PC-3 (cell line): ENCODE measurements at regions not wholly inside any gene's neighbourhood (a gene's known extent, or its start where the extent isn't known, plus 50 kb on each side); places are given as distances from the start of the nearest gene placed in this dataset.

Experiments
- EZH2 ChIP-seq: fragments of 300-600 bp; sonication (generic); IDR thresholded peaks from one replicate; pipeline ENCODE4 v1.6.1; 2017; ENCODE audit warnings: antibody characterized with exemption, mild to moderate bottlenecking, low read length; ENCODE audit not compliant: unreplicated experiment
- EZH2phosphoT487 ChIP-seq: fragments of 300-600 bp; sonication (generic); IDR thresholded peaks from 2 replicates; pipeline ENCODE4 v1.6.1; 2018; ENCODE audit warnings: mild to moderate bottlenecking, antibody characterized with exemption, low read length, borderline replicate concordance
- TF ChIP-seq, protein P1 (sequence below): fragments of 300-600 bp; sonication (generic); conservative IDR thresholded peaks from 2 replicates; pipeline ENCODE4 v1.5.1; 2017; ENCODE audit warnings: antibody characterized with exemption, low read depth, mild to moderate bottlenecking, low read length

DNA sequence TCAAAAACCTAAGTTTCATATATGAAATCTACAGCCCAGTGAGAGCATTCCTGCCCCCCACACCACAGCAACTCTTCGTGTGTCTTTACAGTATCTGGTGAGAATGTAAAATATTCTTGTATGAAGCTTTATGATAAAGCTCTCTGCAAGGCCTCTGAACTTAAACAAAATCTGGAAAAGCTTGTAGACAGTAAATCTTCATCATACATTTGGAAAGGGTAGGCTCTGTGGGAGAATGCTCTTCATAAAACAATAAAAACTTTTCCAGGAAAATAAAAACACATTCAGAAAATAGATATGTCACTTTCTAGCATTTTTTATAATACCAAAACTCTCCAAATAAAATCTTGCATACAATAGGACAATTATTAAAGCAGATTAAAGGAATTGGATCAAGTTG, 1009.5 kb downstream of the NAALADL2 start:
- TF ChIP-seq, protein P1, sequence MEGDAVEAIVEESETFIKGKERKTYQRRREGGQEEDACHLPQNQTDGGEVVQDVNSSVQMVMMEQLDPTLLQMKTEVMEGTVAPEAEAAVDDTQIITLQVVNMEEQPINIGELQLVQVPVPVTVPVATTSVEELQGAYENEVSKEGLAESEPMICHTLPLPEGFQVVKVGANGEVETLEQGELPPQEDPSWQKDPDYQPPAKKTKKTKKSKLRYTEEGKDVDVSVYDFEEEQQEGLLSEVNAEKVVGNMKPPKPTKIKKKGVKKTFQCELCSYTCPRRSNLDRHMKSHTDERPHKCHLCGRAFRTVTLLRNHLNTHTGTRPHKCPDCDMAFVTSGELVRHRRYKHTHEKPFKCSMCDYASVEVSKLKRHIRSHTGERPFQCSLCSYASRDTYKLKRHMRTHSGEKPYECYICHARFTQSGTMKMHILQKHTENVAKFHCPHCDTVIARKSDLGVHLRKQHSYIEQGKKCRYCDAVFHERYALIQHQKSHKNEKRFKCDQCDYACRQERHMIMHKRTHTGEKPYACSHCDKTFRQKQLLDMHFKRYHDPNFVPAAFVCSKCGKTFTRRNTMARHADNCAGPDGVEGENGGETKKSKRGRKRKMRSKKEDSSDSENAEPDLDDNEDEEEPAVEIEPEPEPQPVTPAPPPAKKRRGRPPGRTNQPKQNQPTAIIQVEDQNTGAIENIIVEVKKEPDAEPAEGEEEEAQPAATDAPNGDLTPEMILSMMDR, result no peak
- TF ChIP-seq EZH2phosphoT487, result no peak
- no peak for TF ChIP-seq EZH2
